ENCODE measurements at regions not wholly inside any gene's neighbourhood (a gene's known extent, or its start where the extent isn't known, plus 50 kb on each side); places are given as distances from the start of the nearest gene placed in this dataset.
A peak's percentile ranks its signal among the peaks of the same experiment; 100 is the strongest.
"Not testable (repeated sequence)": the region's sequence is repeated elsewhere in the genome, so short reads cannot be mapped to it uniquely, and the experiment has no call there.

GRCh38 chr22:33221568-33221967 lies 163.4 kb upstream of the SYN3 start:
- DNase-seq (ENCODE audit: low spot score) = no peak

- DNase-seq (ENCODE audit: low spot score) = no peak
Measured at GRCh38 chr22:33220476-33221080, 162.4 kb upstream of the SYN3 start.

GRCh38 chr22:33219648-33220384 lies 161.6 kb upstream of the SYN3 start:
- DNase-seq (ENCODE audit: low spot score) = no peak

GRCh38 chr22:33213383-33214075 lies 155.3 kb upstream of the SYN3 start:
- DNase-seq (ENCODE audit: low spot score) = no peak

GRCh38 chr22:33209930-33210784 lies 152.0 kb upstream of the SYN3 start:
- peak; percentile 35 for DNase-seq (ENCODE audit: low spot score)

- no peak for DNase-seq (ENCODE audit: low spot score)
Measured at GRCh38 chr22:33204408-33204807, 146.2 kb upstream of the SYN3 start.

- DNase-seq (ENCODE audit: low spot score) = no peak
Measured at GRCh38 chr22:33202455-33202854, 144.3 kb upstream of the SYN3 start.

- no peak for DNase-seq (ENCODE audit: low spot score)
Measured at GRCh38 chr22:33194529-33195077, 136.4 kb upstream of the SYN3 start.

GRCh38 chr22:33192156-33192555 lies 134.0 kb upstream of the SYN3 start:
- DNase-seq (ENCODE audit: low spot score) = no peak

GRCh38 chr22:33188326-33188725 lies 130.1 kb upstream of the SYN3 start:
- DNase-seq (ENCODE audit: low spot score) = peak; percentile 33

GRCh38 chr22:33186816-33187215 lies 128.6 kb upstream of the SYN3 start:
- no peak for DNase-seq (ENCODE audit: low spot score)

GRCh38 chr22:33180356-33180755 lies 122.2 kb upstream of the SYN3 start:
- DNase-seq (ENCODE audit: low spot score) = no peak

GRCh38 chr22:33167998-33168790 lies 110.0 kb upstream of the SYN3 start:
- DNase-seq (ENCODE audit: low spot score) = no peak

- DNase-seq (ENCODE audit: low spot score) = no peak
Measured at GRCh38 chr22:33166206-33166605, 108.0 kb upstream of the SYN3 start.

- no peak for DNase-seq (ENCODE audit: low spot score)
Measured at GRCh38 chr22:33163815-33164214, 105.6 kb upstream of the SYN3 start.

GRCh38 chr22:33162196-33162595 lies 104.0 kb upstream of the SYN3 start:
- DNase-seq (ENCODE audit: low spot score) = no peak

GRCh38 chr22:33160525-33160924 lies 102.3 kb upstream of the SYN3 start:
- no peak for DNase-seq (ENCODE audit: low spot score)

GRCh38 chr22:33154967-33155366 lies 96.8 kb upstream of the SYN3 start:
- DNase-seq (ENCODE audit: low spot score) = not testable (repeated sequence)

- DNase-seq (ENCODE audit: low spot score) = no peak
Measured at GRCh38 chr22:33149611-33150010, 91.4 kb upstream of the SYN3 start.

GRCh38 chr22:33144721-33145120 lies 86.5 kb upstream of the SYN3 start:
- DNase-seq (ENCODE audit: low spot score) = no peak
